GM23338 (cell line): ENCODE measurements at regions not wholly inside any gene's neighbourhood (a gene's known extent, or its start where the extent isn't known, plus 50 kb on each side); places are given as distances from the start of the nearest gene placed in this dataset.

Experiments used
- CREB1 ChIP-seq: fragments of 250-450 bp; sonication (Bioruptor Pico); IDR thresholded peaks from 2 replicates; pipeline ENCODE4 v1.5.0; 2020; ENCODE audit warnings: low read depth, mild to moderate bottlenecking, moderate library complexity
- CTCF ChIP-seq, 2 experiments: fragments of 200-600 bp in 1 of 2; sonication (generic) in 1 of 2; conservative IDR thresholded peaks; 2 replicates each; pipeline versions ENCODE4 v1.5.1 to v1.6.1; 2016 to 2017; ENCODE audit warnings: antibody characterized with exemption in 2 of 2, low read depth in 2 of 2, mild to moderate bottlenecking in 2 of 2, moderate library complexity in 1 of 2
- EZH2 ChIP-seq: fragments of 200-600 bp; sonication (generic); IDR thresholded peaks from one replicate; pipeline ENCODE4 v1.8.0; 2017; ENCODE audit warnings: antibody characterized with exemption, mild to moderate bottlenecking, low read depth; ENCODE audit not compliant: unreplicated experiment
- EZH2phosphoT487 ChIP-seq: fragments of 200-600 bp; sonication (generic); IDR thresholded peaks from one replicate; pipeline ENCODE4 v1.8.1; 2018; ENCODE audit warnings: antibody characterized with exemption; ENCODE audit not compliant: unreplicated experiment
- POLR2AphosphoS5 ChIP-seq: IDR thresholded peaks from 2 replicates; pipeline ENCODE4 v1.6.1; 2016; ENCODE audit warnings: antibody characterized with exemption, low read depth
- ZNF331 ChIP-seq: fragments of 250-450 bp; sonication (Bioruptor Pico); IDR thresholded peaks from 2 replicates; pipeline ENCODE4 v1.5.0; 2020; ENCODE audit warnings: low read depth, mild to moderate bottlenecking, moderate library complexity

- no peak for TF ChIP-seq CTCF (conservative IDR thresholded peaks at IDR 0.05; ENCODE audit: low read depth in 2 of 2)
- TF ChIP-seq CREB1 (CRISPR knock-in tag): no peak
- no peak for TF ChIP-seq POLR2AphosphoS5
- TF ChIP-seq EZH2phosphoT487: no peak
- TF ChIP-seq EZH2: no peak
- TF ChIP-seq ZNF331: no peak
Measured at GRCh38 chr13:107332188-107332587, 764.3 kb upstream of the ARGLU1 start.
